OCI-LY7 (cell line): ENCODE measurements at regions not wholly inside any gene's neighbourhood (a gene's known extent, or its start where the extent isn't known, plus 50 kb on each side); places are given as distances from the start of the nearest gene placed in this dataset.
A peak's percentile ranks its signal among the peaks of the same experiment; 100 is the strongest.

ENCODE experiments used
- BruUV-seq: library from RNA; stranded (reverse); fragments of 400-500 nt; replicated peaks from 2 replicates; lab custom pipeline; 2021; lab: Mats Ljungman, UMichigan
- CTCF ChIA-PET: fragments of 300-600 bp; sonication (Branson Sonifier 250); formaldehyde crosslinking; loops from one replicate; lab custom pipeline; 2022; ENCODE audit warnings: antibody characterized with exemption; ENCODE audit not compliant: unreplicated experiment; lab: Charles Lee
- POLR2A ChIA-PET: fragments of 300-600 bp; sonication (Branson Sonifier 250); formaldehyde crosslinking; loops from one replicate; lab custom pipeline; 2022; ENCODE audit warnings: antibody characterized with exemption; lab: Charles Lee
- DNase-seq: peaks from one replicate; pipeline ENCODE4 v3.0.0-alpha.2; 2015; ENCODE audit warnings: low spot score
- H2AFZ ChIP-seq: fragments of 200-600 bp; sonication (generic), shearing (Covaris generic); 2 replicates; pipeline ENCODE4 v1.6.1; 2014; ENCODE audit warnings: mild to moderate bottlenecking, antibody characterized with exemption, low read length, moderate library complexity
- H3K27ac ChIP-seq: fragments of 200-600 bp; sonication (generic); 2 replicates; pipeline ENCODE4 v1.5.1; 2014; ENCODE audit warnings: mixed run types, low read depth, mild to moderate bottlenecking, moderate library complexity, low read length, inconsistent platforms; ENCODE audit not compliant: poor library complexity, severe bottlenecking
- H3K36me3 ChIP-seq: fragments of 200-600 bp; sonication (generic); 2 replicates; pipeline ENCODE4 v1.6.1; 2014; ENCODE audit warnings: mild to moderate bottlenecking, antibody characterized with exemption, low read length, moderate library complexity, mixed read lengths; ENCODE audit not compliant: insufficient read depth
- H3K4me1 ChIP-seq: fragments of 200-600 bp; sonication (generic); 2 replicates; pipeline ENCODE4 v1.5.1; 2014; ENCODE audit warnings: mild to moderate bottlenecking, low read length; ENCODE audit not compliant: insufficient read depth, poor library complexity, severe bottlenecking
- H3K4me2 ChIP-seq: fragments of 200-600 bp; sonication (generic); 2 replicates; pipeline ENCODE4 v1.6.1; 2014; ENCODE audit warnings: mild to moderate bottlenecking, low read length
- H3K4me3 ChIP-seq: fragments of 200-600 bp; sonication (generic); 2 replicates; pipeline ENCODE4 v1.5.1; 2014; ENCODE audit warnings: mild to moderate bottlenecking, low read depth, low read length; ENCODE audit not compliant: poor library complexity, severe bottlenecking
- H3K79me2 ChIP-seq: fragments of 200-600 bp; sonication (generic); 2 replicates; pipeline ENCODE4 v1.6.1; 2016; ENCODE audit warnings: low read depth, mild to moderate bottlenecking, low read length, moderate library complexity, mixed read lengths; ENCODE audit not compliant: insufficient read depth
- H3K9me2 ChIP-seq: fragments of 200-600 bp; sonication (generic); 2 replicates; pipeline ENCODE4 v1.6.1; 2016; ENCODE audit warnings: mild to moderate bottlenecking, low read length, mixed read lengths; ENCODE audit not compliant: insufficient read depth
- H3K9me3 ChIP-seq: fragments of 200-600 bp; sonication (generic); 2 replicates; pipeline ENCODE4 v1.6.1; 2014; ENCODE audit warnings: mild to moderate bottlenecking, mixed run types, low read length, mixed read lengths
- H4K20me1 ChIP-seq: fragments of 200-600 bp; sonication (generic); 2 replicates; pipeline ENCODE4 v1.6.1; 2014; ENCODE audit warnings: mild to moderate bottlenecking, antibody characterized with exemption, low read length, moderate library complexity, mixed read lengths; ENCODE audit not compliant: insufficient read depth
- CTCF ChIP-seq: fragments of 200-600 bp; sonication (generic); conservative IDR thresholded peaks from 2 replicates; pipeline ENCODE4 v1.5.1; 2014; ENCODE audit warnings: mild to moderate bottlenecking, antibody characterized with exemption, low read length, moderate library complexity, mixed read lengths
- EZH2phosphoT487 ChIP-seq: fragments of 200-600 bp; sonication (generic); IDR thresholded peaks from 2 replicates; pipeline ENCODE4 v1.6.1; 2018; ENCODE audit warnings: low read depth, borderline replicate concordance, mild to moderate bottlenecking, mixed run types, antibody characterized with exemption, low read length, moderate library complexity, mixed read lengths
- intact Hi-C: fragments of 100-400 bp; cut with micrococcal nuclease; formaldehyde crosslinking; loops from one replicate; pipeline ENCODE4 v1.10.0; 2022; ENCODE audit not compliant: unreplicated experiment

- Histone ChIP-seq H3K4me3 (no peak overlapping the region), H3K79me2 (no peaks in the 10 kb centered on the region), H3K9me3 (no peaks in the 10 kb centered on the region), H3K4me1 (peaks cover 2% of the 10 kb centered on the region), H3K27ac (no peak overlapping the region), H4K20me1 (no peaks in the 10 kb centered on the region), H3K4me2 (peak overlapping the region; percentile 13; the same call in 1 of the 2 replicates), H3K36me3 (no peaks in the 10 kb centered on the region), H2AFZ (peak overlapping the region; percentile 87; the same call in 1 of the 2 replicates), H3K9me2 (no peaks in the 10 kb centered on the region)
- intact Hi-C loops = no loop called here
- no peak for DNase-seq
- POLR2A ChIA-PET = interaction anchor here (0.7 kb wide), 1 partner anchor 14 kb away, joined by 3 read pairs; no protein-coding TSS in a partner anchor
- CTCF ChIA-PET = no interaction called here
- BruUV-seq = no TSS peak
- TF ChIP-seq EZH2phosphoT487 = no peak
- no peak for TF ChIP-seq CTCF
These were observed 1168.2 kb upstream of the ZEB2 start for GRCh38 chr2:145688156-145688555.

- Histone ChIP-seq H3K79me2 (no peaks in the 10 kb centered on the region), H4K20me1 (no peaks in the 10 kb centered on the region), H3K9me2 (no peaks in the 10 kb centered on the region), H2AFZ (peak overlapping the region; percentile 87; the same call in 1 of the 2 replicates), H3K9me3 (no peaks in the 10 kb centered on the region), H3K4me1 (no peaks in the 10 kb centered on the region), H3K27ac (no peak overlapping the region), H3K4me3 (no peak overlapping the region), H3K36me3 (no peaks in the 10 kb centered on the region), H3K4me2 (peak overlapping the region; percentile 13; the same call in 1 of the 2 replicates)
- no TSS peak for BruUV-seq
- intact Hi-C loops = no loop called here
- ChIA-PET POLR2A (no interaction called here), CTCF (no interaction called here)
- DNase-seq = peak; percentile 4
- TF ChIP-seq CTCF (no peak), EZH2phosphoT487 (no peak)
These were observed 1167.7 kb upstream of the ZEB2 start for GRCh38 chr2:145687442-145688134.

GRCh38 chr2:145685383-145686050, 1165.6 kb upstream of the ZEB2 start:
- Histone ChIP-seq H3K4me2 (no peak overlapping the region), H3K4me3 (no peak overlapping the region), H3K9me2 (no peaks in the 10 kb centered on the region), H3K4me1 (no peaks in the 10 kb centered on the region), H3K79me2 (no peaks in the 10 kb centered on the region), H4K20me1 (no peaks in the 10 kb centered on the region), H2AFZ (no peak overlapping the region), H3K36me3 (no peaks in the 10 kb centered on the region), H3K9me3 (no peaks in the 10 kb centered on the region), H3K27ac (no peak overlapping the region)
- no peak for TF ChIP-seq CTCF
- no peak for TF ChIP-seq EZH2phosphoT487
- POLR2A ChIA-PET = no interaction called here
- no TSS peak for BruUV-seq
- intact Hi-C loops = no loop called here
- DNase-seq = no peak
- CTCF ChIA-PET = no interaction called here
